Ovary (tissue), 3 donors: ENCODE measurements at regions not wholly inside any gene's neighbourhood (a gene's known extent, or its start where the extent isn't known, plus 50 kb on each side); places are given as distances from the start of the nearest gene placed in this dataset.

Experiments used
- EP300 ChIP-seq: sonication (generic); formaldehyde crosslinking; IDR thresholded peaks from one replicate; pipeline ENCODE4 v1.6.1; 2017; ENCODE audit warnings: antibody characterized with exemption
- POLR2A ChIP-seq: fragments of 450-650 bp; IDR thresholded peaks from one replicate; pipeline ENCODE4 v1.6.1; 2017; ENCODE audit warnings: antibody characterized with exemption, mild to moderate bottlenecking, moderate library complexity
- TF ChIP-seq, protein P1 (sequence below), 3 donors: fragments of 450-650 bp in 2 of 3; fragments of 200-600 bp in 1 of 3; IDR thresholded peaks; one replicate each; pipeline versions ENCODE4 v1.5.1 to v1.8.0; 2016 to 2022; ENCODE audit warnings: antibody characterized with exemption in 3 of 3, mild to moderate bottlenecking in 1 of 3
- donor health status: DM: no; HTN: no; CAD: no.

DNA sequence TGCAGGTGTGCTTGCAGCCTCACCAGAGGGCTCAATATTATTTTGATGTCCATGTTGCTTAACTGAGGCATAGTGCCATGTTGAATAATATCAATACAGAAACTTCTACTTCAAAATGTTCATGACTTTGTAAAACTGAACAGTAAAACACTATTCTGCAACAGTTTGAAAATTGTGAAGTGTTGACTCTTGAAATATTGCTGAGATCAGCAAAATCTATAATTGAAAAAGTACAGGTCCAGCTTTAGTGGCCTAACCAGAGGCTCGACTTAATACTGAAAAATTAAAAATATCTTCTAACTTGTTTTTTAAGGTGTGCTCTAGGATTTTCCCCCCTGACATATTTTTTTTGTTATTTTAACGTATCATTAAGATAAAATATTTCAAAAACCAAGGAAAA is 1460.7 kb downstream of the EFNB2 start:
- TF ChIP-seq, protein P1, sequence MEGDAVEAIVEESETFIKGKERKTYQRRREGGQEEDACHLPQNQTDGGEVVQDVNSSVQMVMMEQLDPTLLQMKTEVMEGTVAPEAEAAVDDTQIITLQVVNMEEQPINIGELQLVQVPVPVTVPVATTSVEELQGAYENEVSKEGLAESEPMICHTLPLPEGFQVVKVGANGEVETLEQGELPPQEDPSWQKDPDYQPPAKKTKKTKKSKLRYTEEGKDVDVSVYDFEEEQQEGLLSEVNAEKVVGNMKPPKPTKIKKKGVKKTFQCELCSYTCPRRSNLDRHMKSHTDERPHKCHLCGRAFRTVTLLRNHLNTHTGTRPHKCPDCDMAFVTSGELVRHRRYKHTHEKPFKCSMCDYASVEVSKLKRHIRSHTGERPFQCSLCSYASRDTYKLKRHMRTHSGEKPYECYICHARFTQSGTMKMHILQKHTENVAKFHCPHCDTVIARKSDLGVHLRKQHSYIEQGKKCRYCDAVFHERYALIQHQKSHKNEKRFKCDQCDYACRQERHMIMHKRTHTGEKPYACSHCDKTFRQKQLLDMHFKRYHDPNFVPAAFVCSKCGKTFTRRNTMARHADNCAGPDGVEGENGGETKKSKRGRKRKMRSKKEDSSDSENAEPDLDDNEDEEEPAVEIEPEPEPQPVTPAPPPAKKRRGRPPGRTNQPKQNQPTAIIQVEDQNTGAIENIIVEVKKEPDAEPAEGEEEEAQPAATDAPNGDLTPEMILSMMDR (IDR thresholded peaks at IDR 0.05) = no peak
- no peak for TF ChIP-seq POLR2A
- TF ChIP-seq EP300 = no peak
